Limb (tissue), 2 donors: ENCODE measurements at regions not wholly inside any gene's neighbourhood (a gene's known extent, or its start where the extent isn't known, plus 50 kb on each side); places are given as distances from the start of the nearest gene placed in this dataset.
"Not testable (repeated sequence)": the region's sequence is repeated elsewhere in the genome, so short reads cannot be mapped to it uniquely, and the experiment has no call there.

Experiments used
- DNase-seq, 2 donors: peaks; one replicate each; pipeline ENCODE4 v3.0.0-alpha.2; 2016; ENCODE audit errors: extremely low spot score in 2 of 2

GRCh38 chr15:21024235-21024987 lies 158.3 kb upstream of the POTEB2 start:
- DNase-seq = not testable (repeated sequence)

GRCh38 chr15:21018176-21018575 lies 152.1 kb upstream of the POTEB2 start:
- peak in 1 of 2 donors; percentile 0 for DNase-seq

- DNase-seq = peak in 1 of 2 donors; percentile 1
Measured at GRCh38 chr15:21017326-21017725, 151.2 kb upstream of the POTEB2 start.

GRCh38 chr15:21016589-21016988 lies 150.5 kb upstream of the POTEB2 start:
- DNase-seq = not testable (repeated sequence)

GRCh38 chr15:21015171-21015570 lies 149.1 kb upstream of the POTEB2 start:
- DNase-seq = not testable (repeated sequence)

- not testable (repeated sequence) for DNase-seq
Measured at GRCh38 chr15:21013308-21013707, 147.2 kb upstream of the POTEB2 start.

- DNase-seq = not testable (repeated sequence)
Measured at GRCh38 chr15:21009651-21010050, 143.5 kb upstream of the POTEB2 start.

GRCh38 chr15:21003459-21003858 lies 137.3 kb upstream of the POTEB2 start:
- not testable (repeated sequence) for DNase-seq

- not testable (repeated sequence) for DNase-seq
Measured at GRCh38 chr15:21001950-21002349, 135.8 kb upstream of the POTEB2 start.

GRCh38 chr15:20991691-20992090 lies 125.6 kb upstream of the POTEB2 start:
- DNase-seq = not testable (repeated sequence)

GRCh38 chr15:20991253-20991652 lies 125.1 kb upstream of the POTEB2 start:
- DNase-seq = not testable (repeated sequence)

- DNase-seq = not testable (repeated sequence)
Measured at GRCh38 chr15:20986775-20987174, 120.7 kb upstream of the POTEB2 start.

- not testable (repeated sequence) for DNase-seq
Measured at GRCh38 chr15:20978057-20978456, 111.9 kb upstream of the POTEB2 start.

GRCh38 chr15:20972762-20973161 lies 106.6 kb upstream of the POTEB2 start:
- not testable (repeated sequence) for DNase-seq

GRCh38 chr15:20959299-20959698 lies 93.2 kb upstream of the POTEB2 start:
- DNase-seq = not testable (repeated sequence)

GRCh38 chr15:20929322-20929721 lies 63.2 kb upstream of the POTEB2 start:
- DNase-seq = not testable (repeated sequence)
